Lower leg skin (tissue), 3 donors: ENCODE measurements at regions not wholly inside any gene's neighbourhood (a gene's known extent, or its start where the extent isn't known, plus 50 kb on each side); places are given as distances from the start of the nearest gene placed in this dataset.

Source experiments
- CTCF ChIP-seq, 3 donors: fragments of 450-650 bp; IDR thresholded peaks; one replicate each; pipeline ENCODE4 v1.5.1; 2016; ENCODE audit warnings: antibody characterized with exemption in 3 of 3, mild to moderate bottlenecking in 3 of 3, moderate library complexity in 2 of 3
- POLR2A ChIP-seq, 2 donors: fragments of 450-650 bp; IDR thresholded peaks; one replicate each; pipeline ENCODE4 v1.6.1; 2016 to 2017; ENCODE audit warnings: antibody characterized with exemption in 2 of 2, mild to moderate bottlenecking in 1 of 2, moderate library complexity in 1 of 2

- TF ChIP-seq POLR2A (IDR thresholded peaks at IDR 0.05) (no peak), CTCF (IDR thresholded peaks at IDR 0.05) (no peak)
Measured at GRCh38 chr4:123495530-123495929, 98.9 kb downstream of the SPRY1 start.
